Lower leg skin (tissue), 3 donors: ENCODE measurements at regions not wholly inside any gene's neighbourhood (a gene's known extent, or its start where the extent isn't known, plus 50 kb on each side); places are given as distances from the start of the nearest gene placed in this dataset.

ENCODE experiments used
- CTCF ChIP-seq, 3 donors: fragments of 450-650 bp; IDR thresholded peaks; one replicate each; pipeline ENCODE4 v1.5.1; 2016; ENCODE audit warnings: antibody characterized with exemption in 3 of 3, mild to moderate bottlenecking in 3 of 3, moderate library complexity in 2 of 3
- POLR2A ChIP-seq, 2 donors: fragments of 450-650 bp; IDR thresholded peaks; one replicate each; pipeline ENCODE4 v1.6.1; 2016 to 2017; ENCODE audit warnings: antibody characterized with exemption in 2 of 2, mild to moderate bottlenecking in 1 of 2, moderate library complexity in 1 of 2

DNA sequence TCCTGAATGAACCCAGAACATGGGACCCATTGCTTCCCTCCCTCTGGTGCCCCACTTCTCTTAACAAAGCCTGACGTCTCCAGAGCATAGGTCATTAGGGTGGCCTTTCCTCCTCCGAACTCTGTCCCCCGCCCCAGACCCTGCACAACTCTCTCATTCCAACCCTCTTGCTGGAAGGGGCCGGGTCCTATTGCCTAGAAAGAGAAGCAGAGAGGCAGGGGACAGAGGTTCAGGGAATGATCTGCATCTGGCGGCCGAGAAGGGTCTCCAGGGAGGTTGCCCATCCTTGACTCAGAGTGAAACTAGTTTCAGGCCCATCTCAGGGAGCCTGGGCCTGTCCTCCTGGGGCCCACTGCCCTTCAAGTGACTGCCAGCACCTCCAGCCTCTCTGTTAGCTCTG is 79.0 kb downstream of the LINGO1 start:
- TF ChIP-seq CTCF (IDR thresholded peaks at IDR 0.05) (no peak), POLR2A (IDR thresholded peaks at IDR 0.05) (no peak)
